ENCODE measurements at regions not wholly inside any gene's neighbourhood (a gene's known extent, or its start where the extent isn't known, plus 50 kb on each side); places are given as distances from the start of the nearest gene placed in this dataset.

DNA sequence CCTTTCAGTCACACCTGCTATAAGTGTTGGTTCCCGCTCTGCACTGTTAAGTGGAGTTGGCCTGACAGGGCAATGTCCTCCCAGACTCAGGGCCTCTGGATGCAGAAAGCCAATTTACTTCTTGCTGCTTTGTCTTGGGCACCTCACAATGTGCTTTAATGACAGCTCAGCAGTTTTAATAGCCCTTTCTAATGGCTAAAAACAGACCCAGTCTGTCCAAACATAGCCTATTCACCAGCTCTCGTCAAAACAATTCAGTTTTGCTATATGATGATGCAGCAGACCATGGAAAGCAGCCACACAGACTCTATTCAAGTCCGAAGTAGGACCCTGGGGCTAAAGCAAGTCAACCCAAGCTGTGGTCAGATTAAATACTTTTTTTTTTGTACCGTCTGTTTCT, 529.1 kb upstream of the SEMA6A start:
- H3K27me3 Mint-ChIP-seq (ENCODE audit: insufficient read depth, low read depth, poor library complexity) = no peaks in the 10 kb centered on the region

DNA sequence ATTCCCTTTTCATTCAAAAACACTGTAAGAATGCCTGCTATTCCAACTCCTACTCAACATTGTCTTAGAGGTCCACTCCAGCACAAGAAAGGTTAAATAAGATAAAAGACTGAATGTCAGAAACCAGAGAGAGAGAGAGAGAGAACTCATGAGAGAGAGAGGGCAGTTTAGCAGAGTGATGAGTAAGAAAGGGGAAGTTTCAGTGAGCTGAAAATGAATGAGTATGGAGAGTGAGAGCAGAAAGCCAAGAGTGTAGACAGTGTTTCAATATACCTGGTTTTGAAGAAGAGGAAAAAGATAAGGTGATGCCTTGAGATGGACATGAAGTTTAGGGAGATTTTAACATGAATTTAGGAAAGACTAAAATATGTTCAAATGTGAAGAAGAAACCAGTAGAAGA, 528.0 kb upstream of the SEMA6A start:
- Histone ChIP-seq H4K20me1 (replicated peaks; ENCODE audit: insufficient read depth) (no peaks in the 10 kb centered on the region), H3K4me3 (no peak overlapping the region), H2AFZ (peak overlapping the region; percentile 67; the same call in 1 of the 2 replicates), H3F3A (replicated peaks; ENCODE audit: low read depth) (no peaks in the 10 kb centered on the region), H3K27me3 (ENCODE audit: insufficient read depth) (no peaks in the 10 kb centered on the region), H3K79me2 (replicated peaks; ENCODE audit: insufficient read depth) (no peaks in the 10 kb centered on the region), H3K4me2 (no peak overlapping the region), H3K9me2 (ENCODE audit: insufficient read depth) (no peaks in the 10 kb centered on the region; the same call in none of the 2 replicates), H3K36me3 (ENCODE audit: insufficient read depth) (no peaks in the 10 kb centered on the region), H3K4me1 (ENCODE audit: insufficient read depth) (peaks cover 24% of the 10 kb centered on the region), H3K27ac (ENCODE audit: low read depth) (peak overlapping the region; percentile 46; the same call in 1 of the 2 replicates)
- no peak overlapping the region for H3K4me3 Mint-ChIP-seq
- no peak for ATAC-seq
- no peak overlapping the region; the same call in 1 of the 2 replicates for H3K27ac Mint-ChIP-seq
- H3K9me3 Mint-ChIP-seq = no peaks in the 10 kb centered on the region
- DNase-seq (ENCODE audit: low spot score) = peak; percentile 39
- no peaks in the 10 kb centered on the region for H3K36me3 Mint-ChIP-seq (ENCODE audit: low read depth)
- peaks cover 18% of the 10 kb centered on the region for H3K4me1 Mint-ChIP-seq
- no peaks in the 10 kb centered on the region for H3K27me3 Mint-ChIP-seq (ENCODE audit: insufficient read depth, low read depth, poor library complexity)
- no peak for TF ChIP-seq POLR2AphosphoS5 (IDR thresholded peaks at IDR 0.05; ENCODE audit: low read depth)
- no peak for TF ChIP-seq CREB1 (CRISPR knock-in tag; IDR thresholded peaks at IDR 0.05; ENCODE audit: low read depth)
- TF ChIP-seq, protein P1, sequence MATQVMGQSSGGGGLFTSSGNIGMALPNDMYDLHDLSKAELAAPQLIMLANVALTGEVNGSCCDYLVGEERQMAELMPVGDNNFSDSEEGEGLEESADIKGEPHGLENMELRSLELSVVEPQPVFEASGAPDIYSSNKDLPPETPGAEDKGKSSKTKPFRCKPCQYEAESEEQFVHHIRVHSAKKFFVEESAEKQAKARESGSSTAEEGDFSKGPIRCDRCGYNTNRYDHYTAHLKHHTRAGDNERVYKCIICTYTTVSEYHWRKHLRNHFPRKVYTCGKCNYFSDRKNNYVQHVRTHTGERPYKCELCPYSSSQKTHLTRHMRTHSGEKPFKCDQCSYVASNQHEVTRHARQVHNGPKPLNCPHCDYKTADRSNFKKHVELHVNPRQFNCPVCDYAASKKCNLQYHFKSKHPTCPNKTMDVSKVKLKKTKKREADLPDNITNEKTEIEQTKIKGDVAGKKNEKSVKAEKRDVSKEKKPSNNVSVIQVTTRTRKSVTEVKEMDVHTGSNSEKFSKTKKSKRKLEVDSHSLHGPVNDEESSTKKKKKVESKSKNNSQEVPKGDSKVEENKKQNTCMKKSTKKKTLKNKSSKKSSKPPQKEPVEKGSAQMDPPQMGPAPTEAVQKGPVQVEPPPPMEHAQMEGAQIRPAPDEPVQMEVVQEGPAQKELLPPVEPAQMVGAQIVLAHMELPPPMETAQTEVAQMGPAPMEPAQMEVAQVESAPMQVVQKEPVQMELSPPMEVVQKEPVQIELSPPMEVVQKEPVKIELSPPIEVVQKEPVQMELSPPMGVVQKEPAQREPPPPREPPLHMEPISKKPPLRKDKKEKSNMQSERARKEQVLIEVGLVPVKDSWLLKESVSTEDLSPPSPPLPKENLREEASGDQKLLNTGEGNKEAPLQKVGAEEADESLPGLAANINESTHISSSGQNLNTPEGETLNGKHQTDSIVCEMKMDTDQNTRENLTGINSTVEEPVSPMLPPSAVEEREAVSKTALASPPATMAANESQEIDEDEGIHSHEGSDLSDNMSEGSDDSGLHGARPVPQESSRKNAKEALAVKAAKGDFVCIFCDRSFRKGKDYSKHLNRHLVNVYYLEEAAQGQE (IDR thresholded peaks at IDR 0.05; ENCODE audit: unreplicated experiment) = no peak
- TF ChIP-seq, protein P2, sequence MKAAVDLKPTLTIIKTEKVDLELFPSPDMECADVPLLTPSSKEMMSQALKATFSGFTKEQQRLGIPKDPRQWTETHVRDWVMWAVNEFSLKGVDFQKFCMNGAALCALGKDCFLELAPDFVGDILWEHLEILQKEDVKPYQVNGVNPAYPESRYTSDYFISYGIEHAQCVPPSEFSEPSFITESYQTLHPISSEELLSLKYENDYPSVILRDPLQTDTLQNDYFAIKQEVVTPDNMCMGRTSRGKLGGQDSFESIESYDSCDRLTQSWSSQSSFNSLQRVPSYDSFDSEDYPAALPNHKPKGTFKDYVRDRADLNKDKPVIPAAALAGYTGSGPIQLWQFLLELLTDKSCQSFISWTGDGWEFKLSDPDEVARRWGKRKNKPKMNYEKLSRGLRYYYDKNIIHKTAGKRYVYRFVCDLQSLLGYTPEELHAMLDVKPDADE (IDR thresholded peaks at IDR 0.05) = no peak
- no peak for TF ChIP-seq EZH2 (IDR thresholded peaks at IDR 0.05; ENCODE audit: low read depth, unreplicated experiment)
- TF ChIP-seq NANOG (IDR thresholded peaks at IDR 0.05; ENCODE audit: borderline replicate concordance) = no peak
- TF ChIP-seq, protein P3, sequence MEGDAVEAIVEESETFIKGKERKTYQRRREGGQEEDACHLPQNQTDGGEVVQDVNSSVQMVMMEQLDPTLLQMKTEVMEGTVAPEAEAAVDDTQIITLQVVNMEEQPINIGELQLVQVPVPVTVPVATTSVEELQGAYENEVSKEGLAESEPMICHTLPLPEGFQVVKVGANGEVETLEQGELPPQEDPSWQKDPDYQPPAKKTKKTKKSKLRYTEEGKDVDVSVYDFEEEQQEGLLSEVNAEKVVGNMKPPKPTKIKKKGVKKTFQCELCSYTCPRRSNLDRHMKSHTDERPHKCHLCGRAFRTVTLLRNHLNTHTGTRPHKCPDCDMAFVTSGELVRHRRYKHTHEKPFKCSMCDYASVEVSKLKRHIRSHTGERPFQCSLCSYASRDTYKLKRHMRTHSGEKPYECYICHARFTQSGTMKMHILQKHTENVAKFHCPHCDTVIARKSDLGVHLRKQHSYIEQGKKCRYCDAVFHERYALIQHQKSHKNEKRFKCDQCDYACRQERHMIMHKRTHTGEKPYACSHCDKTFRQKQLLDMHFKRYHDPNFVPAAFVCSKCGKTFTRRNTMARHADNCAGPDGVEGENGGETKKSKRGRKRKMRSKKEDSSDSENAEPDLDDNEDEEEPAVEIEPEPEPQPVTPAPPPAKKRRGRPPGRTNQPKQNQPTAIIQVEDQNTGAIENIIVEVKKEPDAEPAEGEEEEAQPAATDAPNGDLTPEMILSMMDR (conservative IDR thresholded peaks at IDR 0.05; ENCODE audit: low read depth in 2 of 2) = no peak
- no peak for TF ChIP-seq STAT1 (IDR thresholded peaks at IDR 0.05; ENCODE audit: unreplicated experiment)
- no peak for TF ChIP-seq JUNB (IDR thresholded peaks at IDR 0.05; ENCODE audit: unreplicated experiment)
- no peak for TF ChIP-seq EZH2phosphoT487 (IDR thresholded peaks at IDR 0.05; ENCODE audit: unreplicated experiment)
- TF ChIP-seq ZNF114 (CRISPR knock-in tag; IDR thresholded peaks at IDR 0.05) = no peak
- TF ChIP-seq ZNF331 (CRISPR knock-in tag; IDR thresholded peaks at IDR 0.05; ENCODE audit: low read depth) = no peak

More for the DNA sequence above, 529.1 kb upstream of the SEMA6A start:
- no peaks in the 10 kb centered on the region for H4K20me1 ChIP-seq (replicated peaks; ENCODE audit: insufficient read depth)
- ATAC-seq = peak; percentile 63
- peak; percentile 18 for DNase-seq (ENCODE audit: low spot score)
- H3K9me3 Mint-ChIP-seq = no peaks in the 10 kb centered on the region
- no peak overlapping the region for H3K27ac Mint-ChIP-seq
- peaks cover 26% of the 10 kb centered on the region for H3K4me1 ChIP-seq (ENCODE audit: insufficient read depth)
- no peaks in the 10 kb centered on the region for H3K36me3 ChIP-seq (ENCODE audit: insufficient read depth)
- no peaks in the 10 kb centered on the region for H3K79me2 ChIP-seq (replicated peaks; ENCODE audit: insufficient read depth)
- H3K27ac ChIP-seq (ENCODE audit: low read depth) = 0 out of 2 replicates have a peak overlapping the region, but pooled peaks have one; percentile 2
- peak overlapping the region; percentile 68 for H2AFZ ChIP-seq
- no peaks in the 10 kb centered on the region for H3K27me3 ChIP-seq (ENCODE audit: insufficient read depth)
- H3K36me3 Mint-ChIP-seq (ENCODE audit: low read depth) = no peaks in the 10 kb centered on the region
- H3K4me1 Mint-ChIP-seq = peaks cover 22% of the 10 kb centered on the region
- H3K4me3 Mint-ChIP-seq = no peak overlapping the region
- no peaks in the 10 kb centered on the region; the same call in none of the 2 replicates for H3K9me2 ChIP-seq (ENCODE audit: insufficient read depth)
- H3K4me2 ChIP-seq = no peak overlapping the region
- H3F3A ChIP-seq (replicated peaks; ENCODE audit: low read depth) = no peaks in the 10 kb centered on the region
- no peak overlapping the region for H3K4me3 ChIP-seq
- TF ChIP-seq, protein P3 (conservative IDR thresholded peaks at IDR 0.05; ENCODE audit: low read depth in 2 of 2) = no peak
- no peak for TF ChIP-seq CREB1 (CRISPR knock-in tag; IDR thresholded peaks at IDR 0.05; ENCODE audit: low read depth)

Data from GM23338 (cell line).